ENCODE measurements at regions not wholly inside any gene's neighbourhood (a gene's known extent, or its start where the extent isn't known, plus 50 kb on each side); places are given as distances from the start of the nearest gene placed in this dataset.

DNA sequence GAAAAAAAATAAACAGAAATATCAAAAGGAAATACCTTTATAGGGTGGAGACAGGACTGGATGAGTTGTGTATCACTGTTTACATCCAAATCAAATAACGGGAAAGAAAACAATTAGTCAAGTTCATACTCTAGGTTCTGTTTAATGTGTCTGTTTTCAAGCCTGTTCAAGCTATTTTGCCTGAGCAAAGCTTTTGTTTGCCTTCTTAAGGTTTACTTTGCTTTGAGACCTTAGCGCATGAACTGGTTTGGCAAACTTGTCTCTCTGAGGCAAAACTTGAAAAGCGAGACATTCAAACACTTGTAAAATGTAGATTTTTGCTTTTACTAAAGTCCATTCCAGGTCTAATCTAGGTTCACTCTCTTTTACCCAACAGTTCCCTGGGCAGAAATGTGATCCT is 174.1 kb upstream of the RFX3 start:
- Histone ChIP-seq H3K36me3 (replicated peaks in 1 of 2; ENCODE audit: control insufficient read depth in 1 of 2, insufficient read depth in 2 of 2, low read length in 1 of 2) (no peaks in the 10 kb centered on the region), H3K27ac (ENCODE audit: low read depth in 2 of 2, low read length in 1 of 2) (no peak overlapping the region), H3K79me2 (ENCODE audit: insufficient read depth) (no peaks in the 10 kb centered on the region), H3K9me3 (no peaks in the 10 kb centered on the region), H4K20me1 (ENCODE audit: insufficient read depth) (no peaks in the 10 kb centered on the region), H3K4me3 (ENCODE audit: low read depth in 2 of 2, low read length in 1 of 2) (no peak overlapping the region), H3K4me1 (ENCODE audit: control insufficient read depth in 1 of 2, insufficient read depth in 2 of 2, low read depth in 1 of 2, low read length in 1 of 2) (no peaks in the 10 kb centered on the region; a peak in 1 of 4 replicates), H3K9ac (no peak overlapping the region), H3K4me2 (no peak overlapping the region), H3F3A (replicated peaks; ENCODE audit: insufficient read depth) (no peaks in the 10 kb centered on the region), H3K9me2 (no peaks in the 10 kb centered on the region), H3K27me3 (ENCODE audit: insufficient read depth) (no peaks in the 10 kb centered on the region), H2AFZ (ENCODE audit: low read depth) (no peak overlapping the region)
- TF ChIP-seq GATA2 (CRISPR knock-in tag; IDR thresholded peaks at IDR 0.05): no peak
- no peak for TF ChIP-seq NRF1 (IDR thresholded peaks at IDR 0.05; ENCODE audit: low read depth, low read length)
- TF ChIP-seq, protein P1, sequence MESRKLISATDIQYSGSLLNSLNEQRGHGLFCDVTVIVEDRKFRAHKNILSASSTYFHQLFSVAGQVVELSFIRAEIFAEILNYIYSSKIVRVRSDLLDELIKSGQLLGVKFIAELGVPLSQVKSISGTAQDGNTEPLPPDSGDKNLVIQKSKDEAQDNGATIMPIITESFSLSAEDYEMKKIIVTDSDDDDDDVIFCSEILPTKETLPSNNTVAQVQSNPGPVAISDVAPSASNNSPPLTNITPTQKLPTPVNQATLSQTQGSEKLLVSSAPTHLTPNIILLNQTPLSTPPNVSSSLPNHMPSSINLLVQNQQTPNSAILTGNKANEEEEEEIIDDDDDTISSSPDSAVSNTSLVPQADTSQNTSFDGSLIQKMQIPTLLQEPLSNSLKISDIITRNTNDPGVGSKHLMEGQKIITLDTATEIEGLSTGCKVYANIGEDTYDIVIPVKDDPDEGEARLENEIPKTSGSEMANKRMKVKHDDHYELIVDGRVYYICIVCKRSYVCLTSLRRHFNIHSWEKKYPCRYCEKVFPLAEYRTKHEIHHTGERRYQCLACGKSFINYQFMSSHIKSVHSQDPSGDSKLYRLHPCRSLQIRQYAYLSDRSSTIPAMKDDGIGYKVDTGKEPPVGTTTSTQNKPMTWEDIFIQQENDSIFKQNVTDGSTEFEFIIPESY (IDR thresholded peaks at IDR 0.05; ENCODE audit: borderline replicate concordance, low read depth): no peak
- TF ChIP-seq, protein P2, sequence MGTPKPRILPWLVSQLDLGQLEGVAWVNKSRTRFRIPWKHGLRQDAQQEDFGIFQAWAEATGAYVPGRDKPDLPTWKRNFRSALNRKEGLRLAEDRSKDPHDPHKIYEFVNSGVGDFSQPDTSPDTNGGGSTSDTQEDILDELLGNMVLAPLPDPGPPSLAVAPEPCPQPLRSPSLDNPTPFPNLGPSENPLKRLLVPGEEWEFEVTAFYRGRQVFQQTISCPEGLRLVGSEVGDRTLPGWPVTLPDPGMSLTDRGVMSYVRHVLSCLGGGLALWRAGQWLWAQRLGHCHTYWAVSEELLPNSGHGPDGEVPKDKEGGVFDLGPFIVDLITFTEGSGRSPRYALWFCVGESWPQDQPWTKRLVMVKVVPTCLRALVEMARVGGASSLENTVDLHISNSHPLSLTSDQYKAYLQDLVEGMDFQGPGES (IDR thresholded peaks at IDR 0.05; ENCODE audit: low read depth, low read length): no peak
- TF ChIP-seq NFIC (IDR thresholded peaks at IDR 0.05; ENCODE audit: borderline replicate concordance): no peak
- no peak for TF ChIP-seq RAD21 (IDR thresholded peaks at IDR 0.05; ENCODE audit: low read length)
- TF ChIP-seq JUND (IDR thresholded peaks at IDR 0.05): no peak
- no peak for TF ChIP-seq FOSL2 (IDR thresholded peaks at IDR 0.05; ENCODE audit: borderline replicate concordance, low read depth)
- no peak for DNase-seq
- POLR2A ChIA-PET: no interaction called here
- WGBS (ENCODE audit: low lambda C conversion rate): 74% methylated on average over 3 of the region's 3 CpGs
- CTCF ChIA-PET: no interaction called here

DNA sequence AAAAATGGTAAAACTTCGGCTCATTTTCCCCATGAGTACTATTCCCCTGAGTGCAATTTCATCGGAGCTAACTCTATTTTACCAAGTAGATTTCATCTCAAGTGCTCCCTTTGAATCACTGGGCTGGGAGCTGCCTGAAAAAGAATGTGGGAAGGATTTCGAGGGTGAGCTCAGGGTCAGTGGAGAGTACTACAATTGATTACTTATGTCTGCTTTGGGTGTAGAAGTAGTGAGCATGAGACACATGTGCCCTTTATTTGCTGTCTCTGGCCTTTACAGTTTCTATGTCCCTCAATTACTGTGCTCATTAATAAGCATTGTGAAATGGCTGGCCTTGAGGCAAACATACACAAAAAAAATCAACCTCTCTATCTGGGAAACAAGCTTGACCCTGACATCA is 172.7 kb upstream of the RFX3 start:
- Histone ChIP-seq H4K20me1 (ENCODE audit: insufficient read depth) (no peaks in the 10 kb centered on the region), H3K4me1 (ENCODE audit: control insufficient read depth in 1 of 2, insufficient read depth in 2 of 2, low read depth in 1 of 2, low read length in 1 of 2) (no peaks in the 10 kb centered on the region; a peak in 1 of 4 replicates), H3F3A (replicated peaks; ENCODE audit: insufficient read depth) (no peaks in the 10 kb centered on the region), H3K27me3 (ENCODE audit: insufficient read depth) (no peaks in the 10 kb centered on the region), H3K79me2 (ENCODE audit: insufficient read depth) (no peaks in the 10 kb centered on the region), H3K4me3 (ENCODE audit: low read depth in 2 of 2, low read length in 1 of 2) (no peak overlapping the region), H3K36me3 (replicated peaks in 1 of 2; ENCODE audit: control insufficient read depth in 1 of 2, insufficient read depth in 2 of 2, low read length in 1 of 2) (no peaks in the 10 kb centered on the region), H3K27ac (ENCODE audit: low read depth in 2 of 2, low read length in 1 of 2) (no peak overlapping the region), H3K9ac (no peak overlapping the region), H3K9me3 (no peaks in the 10 kb centered on the region), H3K9me2 (no peaks in the 10 kb centered on the region), H2AFZ (ENCODE audit: low read depth) (no peak overlapping the region), H3K4me2 (no peak overlapping the region)
- 49% methylated on average over 3 of the region's 3 CpGs for WGBS (ENCODE audit: low lambda C conversion rate)
- ChIA-PET CTCF (interaction anchor here (1.2 to 1.4 kb wide), 2 partner anchors 23 to 34 kb away, joined by 5 to 7 read pairs; no protein-coding TSS in a partner anchor), POLR2A (interaction anchor here (0.6 kb wide), 1 partner anchor 1815 kb away, joined by 4 read pairs; no protein-coding TSS in a partner anchor)
- no peak for DNase-seq
- TF ChIP-seq FOXJ3 (CRISPR knock-in tag; IDR thresholded peaks at IDR 0.05) (no peak), JUND (IDR thresholded peaks at IDR 0.05) (no peak), ELF1 (IDR thresholded peaks at IDR 0.05) (no peak), RFX5 (IDR thresholded peaks at IDR 0.05; ENCODE audit: low read length) (no peak), GABPA (IDR thresholded peaks at IDR 0.05; ENCODE audit: low read depth) (no peak), NRF1 (IDR thresholded peaks at IDR 0.05; ENCODE audit: low read depth, low read length) (no peak), SMC3 (IDR thresholded peaks at IDR 0.05; ENCODE audit: low read depth, low read length) (no peak), FOSL2 (IDR thresholded peaks at IDR 0.05; ENCODE audit: borderline replicate concordance, low read depth) (no peak), CHD2 (IDR thresholded peaks at IDR 0.05; ENCODE audit: low read length, partially characterized antibody) (no peak), SIN3A (IDR thresholded peaks at IDR 0.05; ENCODE audit: borderline replicate concordance, low read depth, low read length) (no peak), RCOR1 (IDR thresholded peaks at IDR 0.05; ENCODE audit: low read length) (no peak), TCF12 (IDR thresholded peaks at IDR 0.05) (no peak)
- TF ChIP-seq, protein P1 (IDR thresholded peaks at IDR 0.05; ENCODE audit: borderline replicate concordance, low read depth): no peak
- TF ChIP-seq, protein P2 (IDR thresholded peaks at IDR 0.05; ENCODE audit: low read depth, low read length): no peak
- TF ChIP-seq, protein P3, sequence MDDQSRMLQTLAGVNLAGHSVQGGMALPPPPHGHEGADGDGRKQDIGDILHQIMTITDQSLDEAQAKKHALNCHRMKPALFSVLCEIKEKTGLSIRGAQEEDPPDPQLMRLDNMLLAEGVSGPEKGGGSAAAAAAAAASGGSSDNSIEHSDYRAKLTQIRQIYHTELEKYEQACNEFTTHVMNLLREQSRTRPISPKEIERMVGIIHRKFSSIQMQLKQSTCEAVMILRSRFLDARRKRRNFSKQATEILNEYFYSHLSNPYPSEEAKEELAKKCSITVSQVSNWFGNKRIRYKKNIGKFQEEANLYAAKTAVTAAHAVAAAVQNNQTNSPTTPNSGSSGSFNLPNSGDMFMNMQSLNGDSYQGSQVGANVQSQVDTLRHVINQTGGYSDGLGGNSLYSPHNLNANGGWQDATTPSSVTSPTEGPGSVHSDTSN (IDR thresholded peaks at IDR 0.05): no peak
- TF ChIP-seq, protein P4, sequence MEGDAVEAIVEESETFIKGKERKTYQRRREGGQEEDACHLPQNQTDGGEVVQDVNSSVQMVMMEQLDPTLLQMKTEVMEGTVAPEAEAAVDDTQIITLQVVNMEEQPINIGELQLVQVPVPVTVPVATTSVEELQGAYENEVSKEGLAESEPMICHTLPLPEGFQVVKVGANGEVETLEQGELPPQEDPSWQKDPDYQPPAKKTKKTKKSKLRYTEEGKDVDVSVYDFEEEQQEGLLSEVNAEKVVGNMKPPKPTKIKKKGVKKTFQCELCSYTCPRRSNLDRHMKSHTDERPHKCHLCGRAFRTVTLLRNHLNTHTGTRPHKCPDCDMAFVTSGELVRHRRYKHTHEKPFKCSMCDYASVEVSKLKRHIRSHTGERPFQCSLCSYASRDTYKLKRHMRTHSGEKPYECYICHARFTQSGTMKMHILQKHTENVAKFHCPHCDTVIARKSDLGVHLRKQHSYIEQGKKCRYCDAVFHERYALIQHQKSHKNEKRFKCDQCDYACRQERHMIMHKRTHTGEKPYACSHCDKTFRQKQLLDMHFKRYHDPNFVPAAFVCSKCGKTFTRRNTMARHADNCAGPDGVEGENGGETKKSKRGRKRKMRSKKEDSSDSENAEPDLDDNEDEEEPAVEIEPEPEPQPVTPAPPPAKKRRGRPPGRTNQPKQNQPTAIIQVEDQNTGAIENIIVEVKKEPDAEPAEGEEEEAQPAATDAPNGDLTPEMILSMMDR (IDR thresholded peaks at IDR 0.05): no peak

Measured in SK-N-SH (cell line).